ENCODE measurements at regions not wholly inside any gene's neighbourhood (a gene's known extent, or its start where the extent isn't known, plus 50 kb on each side); places are given as distances from the start of the nearest gene placed in this dataset.

DNA sequence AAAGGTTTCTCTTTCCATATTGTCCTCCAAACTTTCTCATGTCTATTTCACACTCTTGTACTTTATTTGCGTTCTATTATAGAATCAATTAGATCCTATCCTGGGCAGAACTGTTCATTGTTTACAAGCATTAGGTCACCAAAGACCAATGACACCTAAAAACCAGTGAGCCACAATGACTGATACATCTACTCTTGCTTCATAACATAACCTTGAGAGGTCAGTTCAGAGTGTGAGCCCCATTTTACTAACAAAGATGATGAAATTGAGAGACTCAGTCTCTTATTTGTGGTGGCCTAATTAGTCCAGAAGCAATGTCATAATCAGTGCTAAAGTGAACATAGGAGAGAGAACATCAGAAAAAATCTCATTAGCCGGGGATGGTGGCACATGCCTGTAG is 248.9 kb upstream of the RBBP8 start:
- TF ChIP-seq, protein P1, sequence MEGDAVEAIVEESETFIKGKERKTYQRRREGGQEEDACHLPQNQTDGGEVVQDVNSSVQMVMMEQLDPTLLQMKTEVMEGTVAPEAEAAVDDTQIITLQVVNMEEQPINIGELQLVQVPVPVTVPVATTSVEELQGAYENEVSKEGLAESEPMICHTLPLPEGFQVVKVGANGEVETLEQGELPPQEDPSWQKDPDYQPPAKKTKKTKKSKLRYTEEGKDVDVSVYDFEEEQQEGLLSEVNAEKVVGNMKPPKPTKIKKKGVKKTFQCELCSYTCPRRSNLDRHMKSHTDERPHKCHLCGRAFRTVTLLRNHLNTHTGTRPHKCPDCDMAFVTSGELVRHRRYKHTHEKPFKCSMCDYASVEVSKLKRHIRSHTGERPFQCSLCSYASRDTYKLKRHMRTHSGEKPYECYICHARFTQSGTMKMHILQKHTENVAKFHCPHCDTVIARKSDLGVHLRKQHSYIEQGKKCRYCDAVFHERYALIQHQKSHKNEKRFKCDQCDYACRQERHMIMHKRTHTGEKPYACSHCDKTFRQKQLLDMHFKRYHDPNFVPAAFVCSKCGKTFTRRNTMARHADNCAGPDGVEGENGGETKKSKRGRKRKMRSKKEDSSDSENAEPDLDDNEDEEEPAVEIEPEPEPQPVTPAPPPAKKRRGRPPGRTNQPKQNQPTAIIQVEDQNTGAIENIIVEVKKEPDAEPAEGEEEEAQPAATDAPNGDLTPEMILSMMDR (IDR thresholded peaks at IDR 0.05) = no peak
- TF ChIP-seq POLR2A (IDR thresholded peaks at IDR 0.05) = no peak

Measured in body of pancreas (tissue), 4 donors.